ENCODE measurements at regions not wholly inside any gene's neighbourhood (a gene's known extent, or its start where the extent isn't known, plus 50 kb on each side); places are given as distances from the start of the nearest gene placed in this dataset. TPM values are rescaled to one million over a fixed set of nuclear protein-coding genes. Genes with fewer than 3 reads are reported as not detected.

DNA sequence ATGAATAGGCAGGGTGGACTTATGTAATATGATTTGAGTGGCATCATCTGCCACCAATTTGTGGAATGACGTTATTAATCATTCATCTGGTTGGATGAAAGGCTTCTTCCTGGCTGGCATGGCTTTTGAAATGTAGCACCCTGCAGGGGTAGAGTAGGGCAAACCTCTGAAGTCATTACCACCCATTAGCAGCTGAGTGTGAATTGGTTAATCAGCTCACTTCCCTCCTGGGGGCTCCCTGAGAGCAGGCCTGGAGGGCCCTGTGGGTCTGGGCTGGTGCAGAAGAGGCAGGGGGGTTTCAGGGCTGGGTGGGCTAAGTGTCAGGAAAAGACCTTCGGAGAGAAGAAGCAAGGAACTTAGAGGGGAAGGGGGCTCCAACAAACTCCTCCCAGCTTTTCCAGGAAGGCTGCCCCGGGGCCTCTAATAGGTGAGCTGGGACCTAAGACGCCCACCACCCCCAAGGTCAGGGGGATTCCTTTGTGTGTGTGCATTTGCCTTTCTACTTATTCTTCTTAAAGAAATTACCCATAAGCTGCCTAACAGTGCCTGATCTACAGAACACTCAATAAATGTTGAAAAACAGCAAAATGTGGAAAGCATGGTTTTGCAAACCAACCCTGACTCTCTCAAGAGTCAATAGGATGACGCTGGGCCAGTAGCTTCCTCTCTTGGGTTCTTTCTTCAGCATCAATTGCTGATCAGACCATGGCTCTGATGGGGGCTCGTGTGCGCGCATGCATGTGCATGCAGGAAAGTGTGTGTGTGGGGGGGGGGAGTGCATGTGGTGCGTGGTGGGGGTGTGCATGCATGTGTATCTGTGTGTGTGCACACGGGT lies 49.7 kb upstream of the ZNF516 start:
- peaks cover 11% of the 10 kb centered on the region; the same call in 1 of the 2 replicates for H3K9me3 ChIP-seq (ENCODE audit: control insufficient read depth, insufficient read depth, low read length)
- no peak overlapping the region for H3K4me3 ChIP-seq (ENCODE audit: low read depth, low read length)
- no peak overlapping the region for H3K27ac ChIP-seq (ENCODE audit: low read depth, low read length)
- DNase-seq (ENCODE audit: low read depth, low spot score) = no peak
- POLR2A ChIA-PET = no interaction called here
- no peak for TF ChIP-seq CTCF (IDR thresholded peaks at IDR 0.05; ENCODE audit: low read depth, low read length)
- CTCF ChIA-PET = interaction anchor here (0.7 kb wide), 1 partner anchor 32 kb away, joined by 4 read pairs; no protein-coding TSS in a partner anchor
- no peaks in the 10 kb centered on the region for H3K27me3 ChIP-seq (ENCODE audit: control insufficient read depth, insufficient read depth, low read length)

Small RNAs in the stretch of these regions (small RNA-seq; reads per million reads assigned to genes)
- gene AC139085.1 (ENCODE audit: insufficient read length, low read depth) = not detected

Data from AG04450 (cell line).